Hepatocyte (in vitro differentiated cells): ENCODE measurements at regions not wholly inside any gene's neighbourhood (a gene's known extent, or its start where the extent isn't known, plus 50 kb on each side); places are given as distances from the start of the nearest gene placed in this dataset.

Source experiments
- DNase-seq: peaks from one replicate; pipeline ENCODE4 v3.0.0-alpha.2; 2016; ENCODE audit warnings: low spot score
- H2AFZ ChIP-seq: fragments of 200-600 bp; sonication (generic); 2 replicates; pipeline ENCODE4 v1.6.0; 2016; ENCODE audit warnings: antibody characterized with exemption, mild to moderate bottlenecking
- H3K27ac ChIP-seq: fragments of 200-600 bp; sonication (generic); 2 replicates; pipeline ENCODE4 v1.5.1; 2016; ENCODE audit warnings: mild to moderate bottlenecking
- H3K27me3 ChIP-seq: fragments of 200-600 bp; sonication (generic); 2 replicates; pipeline ENCODE4 v1.6.1; 2016
- H3K36me3 ChIP-seq: fragments of 200-600 bp; sonication (generic); replicated peaks from 2 replicates; pipeline ENCODE4 v1.5.1; 2016; ENCODE audit warnings: low read depth; ENCODE audit not compliant: insufficient read depth
- H3K4me1 ChIP-seq: fragments of 200-600 bp; sonication (generic); 2 replicates; pipeline ENCODE4 v1.5.1; 2016; ENCODE audit warnings: mild to moderate bottlenecking, moderate library complexity; ENCODE audit not compliant: insufficient read depth
- H3K4me2 ChIP-seq: fragments of 200-600 bp; sonication (generic); 2 replicates; pipeline ENCODE4 v1.6.0; 2016
- H3K4me3 ChIP-seq: fragments of 200-600 bp; sonication (generic); 2 replicates; pipeline ENCODE4 v1.5.1; 2016; ENCODE audit warnings: mild to moderate bottlenecking
- H3K79me2 ChIP-seq: fragments of 200-600 bp; sonication (generic); 2 replicates; pipeline ENCODE4 v1.6.0; 2017; ENCODE audit warnings: mild to moderate bottlenecking
- H3K9me2 ChIP-seq: fragments of 200-600 bp; sonication (generic); replicated peaks from 2 replicates; pipeline ENCODE4 v1.6.0; 2017; ENCODE audit warnings: mild to moderate bottlenecking; ENCODE audit not compliant: insufficient read depth
- H3K9me3 ChIP-seq: fragments of 200-600 bp; sonication (generic); 2 replicates; pipeline ENCODE4 v1.5.1; 2016; ENCODE audit warnings: low read depth, mild to moderate bottlenecking
- H4K20me1 ChIP-seq: fragments of 200-600 bp; sonication (generic); 2 replicates; pipeline ENCODE4 v1.6.0; 2016; ENCODE audit warnings: mild to moderate bottlenecking; ENCODE audit not compliant: insufficient read depth, poor library complexity, severe bottlenecking
- EZH2 ChIP-seq: fragments of 200-600 bp; sonication (generic); IDR thresholded peaks from 2 replicates; pipeline ENCODE4 v1.6.1; 2016; ENCODE audit warnings: antibody characterized with exemption, mild to moderate bottlenecking, borderline replicate concordance
- EZH2phosphoT487 ChIP-seq: fragments of 200-600 bp; sonication (generic); IDR thresholded peaks from one replicate; pipeline ENCODE4 v1.6.1; 2018; ENCODE audit warnings: antibody characterized with exemption, mild to moderate bottlenecking, low read depth, moderate library complexity; ENCODE audit not compliant: unreplicated experiment, severe bottlenecking
- WGBS: methylation state at CpG from one replicate; pipeline ENCODE4 v1.1.6; 2016; ENCODE audit warnings: low lambda C conversion rate; ENCODE audit errors: missing lambda C conversion rate; 5-methylcytosine and 5-hydroxymethylcytosine counted together
- TF ChIP-seq, protein P1 (sequence below): fragments of 200-600 bp; sonication (generic); IDR thresholded peaks from 2 replicates; pipeline ENCODE4 v1.5.1; 2016; ENCODE audit warnings: antibody characterized with exemption, mild to moderate bottlenecking; ENCODE audit not compliant: poor library complexity

DNA sequence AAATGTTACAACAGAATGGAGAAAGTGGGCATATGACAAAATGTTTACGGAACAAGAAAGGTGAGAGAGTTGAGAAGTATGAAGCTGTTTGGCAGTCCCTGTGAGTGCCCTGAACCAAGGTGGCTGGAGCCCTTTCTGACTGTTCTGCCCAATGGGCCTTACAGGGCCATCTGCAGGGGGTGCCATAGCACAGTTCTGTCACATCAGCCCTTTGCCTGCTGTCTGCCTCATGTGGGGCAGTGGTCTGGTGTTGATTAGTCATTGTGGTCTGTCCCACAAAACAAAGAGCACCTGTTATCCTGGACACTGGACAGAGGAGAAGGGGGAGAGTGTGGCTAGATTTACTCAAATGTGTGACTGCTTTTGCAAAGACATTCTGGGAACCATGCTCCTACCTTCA lies 51.5 kb upstream of the OSBPL3 start:
- no peak overlapping the region for H2AFZ ChIP-seq

DNA sequence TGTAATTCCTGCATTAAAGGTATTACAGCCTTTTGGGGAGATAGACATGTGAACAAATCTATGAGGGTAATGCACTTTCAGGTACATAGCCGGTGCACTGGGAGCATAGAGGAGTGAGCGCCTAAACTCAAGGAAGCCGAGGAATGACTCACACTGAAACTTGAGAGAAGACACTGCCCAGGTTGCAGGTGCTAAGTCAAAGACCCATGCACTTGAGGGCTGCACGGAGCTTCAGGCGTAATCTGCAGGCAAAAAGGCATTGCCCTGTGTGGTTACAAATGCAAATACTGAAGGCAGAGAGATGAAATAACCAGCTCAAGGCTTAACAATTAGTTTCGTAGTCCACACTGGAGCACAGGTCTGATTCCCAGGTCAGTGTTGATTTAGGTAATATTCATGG lies 51.0 kb upstream of the OSBPL3 start:
- no peak overlapping the region for H3K27ac ChIP-seq
- DNase-seq, result no peak
- H3K36me3 ChIP-seq, result no peaks in the 10 kb centered on the region
- no peaks in the 10 kb centered on the region for H4K20me1 ChIP-seq
- TF ChIP-seq, protein P1, sequence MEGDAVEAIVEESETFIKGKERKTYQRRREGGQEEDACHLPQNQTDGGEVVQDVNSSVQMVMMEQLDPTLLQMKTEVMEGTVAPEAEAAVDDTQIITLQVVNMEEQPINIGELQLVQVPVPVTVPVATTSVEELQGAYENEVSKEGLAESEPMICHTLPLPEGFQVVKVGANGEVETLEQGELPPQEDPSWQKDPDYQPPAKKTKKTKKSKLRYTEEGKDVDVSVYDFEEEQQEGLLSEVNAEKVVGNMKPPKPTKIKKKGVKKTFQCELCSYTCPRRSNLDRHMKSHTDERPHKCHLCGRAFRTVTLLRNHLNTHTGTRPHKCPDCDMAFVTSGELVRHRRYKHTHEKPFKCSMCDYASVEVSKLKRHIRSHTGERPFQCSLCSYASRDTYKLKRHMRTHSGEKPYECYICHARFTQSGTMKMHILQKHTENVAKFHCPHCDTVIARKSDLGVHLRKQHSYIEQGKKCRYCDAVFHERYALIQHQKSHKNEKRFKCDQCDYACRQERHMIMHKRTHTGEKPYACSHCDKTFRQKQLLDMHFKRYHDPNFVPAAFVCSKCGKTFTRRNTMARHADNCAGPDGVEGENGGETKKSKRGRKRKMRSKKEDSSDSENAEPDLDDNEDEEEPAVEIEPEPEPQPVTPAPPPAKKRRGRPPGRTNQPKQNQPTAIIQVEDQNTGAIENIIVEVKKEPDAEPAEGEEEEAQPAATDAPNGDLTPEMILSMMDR, result no peak
- no peak for TF ChIP-seq EZH2phosphoT487
- TF ChIP-seq EZH2, result no peak
- no peak overlapping the region for H2AFZ ChIP-seq
- H3K79me2 ChIP-seq, result no peaks in the 10 kb centered on the region
- H3K9me2 ChIP-seq, result no peaks in the 10 kb centered on the region
- peaks cover 7% of the 10 kb centered on the region for H3K4me1 ChIP-seq
- 93% methylated on average over 6 of the region's 6 CpGs for WGBS
- no peaks in the 10 kb centered on the region for H3K27me3 ChIP-seq
- no peak overlapping the region for H3K4me2 ChIP-seq
- no peak overlapping the region for H3K4me3 ChIP-seq
- no peaks in the 10 kb centered on the region for H3K9me3 ChIP-seq

More for the DNA sequence above, 51.5 kb upstream of the OSBPL3 start:
- H3K27ac ChIP-seq, result no peak overlapping the region
- H3K4me2 ChIP-seq, result no peak overlapping the region
- no peaks in the 10 kb centered on the region for H4K20me1 ChIP-seq
- no peak for DNase-seq
- H3K4me3 ChIP-seq, result no peak overlapping the region
- TF ChIP-seq EZH2phosphoT487 (no peak), EZH2 (no peak)
- TF ChIP-seq, protein P1, result no peak
- H3K27me3 ChIP-seq, result no peaks in the 10 kb centered on the region
- peaks cover 7% of the 10 kb centered on the region for H3K4me1 ChIP-seq
- no peaks in the 10 kb centered on the region for H3K36me3 ChIP-seq
- H3K79me2 ChIP-seq, result no peaks in the 10 kb centered on the region
- H3K9me3 ChIP-seq, result no peaks in the 10 kb centered on the region
- no peaks in the 10 kb centered on the region for H3K9me2 ChIP-seq
- WGBS, result 93% methylated on average over 1 of the region's 1 CpG
